Pancreas (tissue), 10 donors: ENCODE measurements at regions not wholly inside any gene's neighbourhood (a gene's known extent, or its start where the extent isn't known, plus 50 kb on each side); places are given as distances from the start of the nearest gene placed in this dataset.

Experiments
- ATAC-seq, 4 donors: fragments of 200-7000 bp; cut with Tn5 transposase; one replicate each; pipeline versions ENCODE4 v1.8.0 to v1.9.1; 2020; ENCODE audit warnings: mild to moderate bottlenecking in 4 of 4, moderate library complexity in 4 of 4
- DNase-seq, 6 donors: peaks; one replicate each; pipeline ENCODE4 v3.0.0-alpha.2; 2020
- FAIRE-seq: peaks from 2 replicates; lab custom pipeline; 2012; peaks lifted over from hg19 to GRCh38; lab: Jason Lieb, UNC
- H3K27ac ChIP-seq, 4 donors: fragments of 200-600 bp; sonication (generic); 1 replicate in 3 of 4; 2 replicates in 1 of 4; pipeline versions ENCODE4 v1.5.0 to v1.8.0; 2020
- H3K27me3 ChIP-seq, 4 donors: fragments of 200-600 bp; one replicate each; pipeline ENCODE4 v1.8.0; 2021
- H3K36me3 ChIP-seq, 3 donors: fragments of 200-600 bp; sonication (generic) in 1 of 3; one replicate each; pipeline versions ENCODE4 v1.5.0 to v1.8.0; 2020 to 2021
- H3K4me1 ChIP-seq, 3 donors: fragments of 200-600 bp; one replicate each; pipeline ENCODE4 v1.8.0; 2021
- H3K4me3 ChIP-seq, 4 donors: fragments of 200-600 bp; sonication (generic) in 2 of 4; one replicate each; pipeline versions ENCODE4 v1.5.0 to v1.8.0; 2020 to 2021
- H3K9me3 ChIP-seq, 4 donors: fragments of 200-600 bp; one replicate each; pipeline ENCODE4 v1.8.0; 2021
- WGBS, 2 donors: extraction: QIAGEN DNeasy Blood & Tissue Kit; methylation state at CpG; one replicate each; pipeline ENCODE4 v1.1.7; 2013; 5-methylcytosine and 5-hydroxymethylcytosine counted together
- intact Hi-C, 3 donors: fragments of 100-400 bp; cut with DNase I; formaldehyde crosslinking; loops; one replicate each; pipeline versions ENCODE4 v1.11.1 to v1.14.2; 2022
- TF ChIP-seq, protein P1 (sequence below), 4 donors: fragments of 200-600 bp; sonication (generic) in 3 of 4; IDR thresholded peaks; one replicate each; pipeline versions ENCODE4 v1.5.0 to v1.8.0; 2021; ENCODE audit warnings: antibody characterized with exemption in 4 of 4
- donor health status: healthy with polysubstance abuse.
- donor health status: DM: no; HTN: no; CAD: no; lungs with moderate emphysema.
- donor health status: DM: no; HTN: no; CAD: no.
- donor health status: control.
- donor health status: control.
- donor health status: Bipolar disorder and iron deficiency.
- donor health status: DM: yes; HTN: yes; CAD: no.
- donor health status: DM: no; HTN: no; CAD: no.
- donor health status: DM: no; HTN: no; CAD: no.
- donor health status: DM: yes; HTN: yes; CAD: no.

- DNase-seq (no peak), FAIRE-seq (no peak), ATAC-seq (peak in 2 of 4 donors; percentile 37)
- intact Hi-C loops: no loop called here
- H3K9me3 ChIP-seq: no peaks in the 10 kb centered on the region
- H3K4me3 ChIP-seq: no peak overlapping the region
- TF ChIP-seq, protein P1, sequence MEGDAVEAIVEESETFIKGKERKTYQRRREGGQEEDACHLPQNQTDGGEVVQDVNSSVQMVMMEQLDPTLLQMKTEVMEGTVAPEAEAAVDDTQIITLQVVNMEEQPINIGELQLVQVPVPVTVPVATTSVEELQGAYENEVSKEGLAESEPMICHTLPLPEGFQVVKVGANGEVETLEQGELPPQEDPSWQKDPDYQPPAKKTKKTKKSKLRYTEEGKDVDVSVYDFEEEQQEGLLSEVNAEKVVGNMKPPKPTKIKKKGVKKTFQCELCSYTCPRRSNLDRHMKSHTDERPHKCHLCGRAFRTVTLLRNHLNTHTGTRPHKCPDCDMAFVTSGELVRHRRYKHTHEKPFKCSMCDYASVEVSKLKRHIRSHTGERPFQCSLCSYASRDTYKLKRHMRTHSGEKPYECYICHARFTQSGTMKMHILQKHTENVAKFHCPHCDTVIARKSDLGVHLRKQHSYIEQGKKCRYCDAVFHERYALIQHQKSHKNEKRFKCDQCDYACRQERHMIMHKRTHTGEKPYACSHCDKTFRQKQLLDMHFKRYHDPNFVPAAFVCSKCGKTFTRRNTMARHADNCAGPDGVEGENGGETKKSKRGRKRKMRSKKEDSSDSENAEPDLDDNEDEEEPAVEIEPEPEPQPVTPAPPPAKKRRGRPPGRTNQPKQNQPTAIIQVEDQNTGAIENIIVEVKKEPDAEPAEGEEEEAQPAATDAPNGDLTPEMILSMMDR (IDR thresholded peaks at IDR 0.05): no peak
- 80 to 93% methylated on average over 1 of the region's 1 CpG for WGBS, 2 donors
- no peak overlapping the region for H3K27ac ChIP-seq
- H3K27me3 ChIP-seq: no peaks in the 10 kb centered on the region
- no peaks in the 10 kb centered on the region for H3K4me1 ChIP-seq
- H3K36me3 ChIP-seq: no peaks in the 10 kb centered on the region
Measured at GRCh38 chr5:125394661-125395280, 648.3 kb upstream of the ZNF608 start.

DNA sequence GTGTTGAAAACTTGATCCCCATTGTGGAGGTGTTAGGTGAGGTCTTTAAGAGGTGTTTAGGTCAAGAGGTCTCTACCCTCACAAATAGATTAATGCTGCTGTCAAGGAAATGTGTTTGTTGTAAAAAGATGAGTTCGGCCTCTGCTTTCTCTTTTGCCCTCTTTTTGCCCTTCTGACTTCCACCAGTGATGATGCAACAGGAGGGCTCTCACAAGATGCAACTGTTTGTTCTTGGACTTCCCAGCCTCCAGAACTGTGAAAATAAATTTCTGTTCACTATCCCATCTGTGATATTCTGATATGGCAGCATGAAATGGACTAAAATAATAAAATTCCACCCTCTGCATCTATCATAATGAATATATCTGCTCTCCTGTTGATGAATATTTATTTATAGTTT lies 650.0 kb upstream of the ZNF608 start:
- intact Hi-C loops: no loop called here
- ATAC-seq (no peak), FAIRE-seq (no peak), DNase-seq (no peak)
- Histone ChIP-seq H3K9me3 (no peaks in the 10 kb centered on the region), H3K27me3 (no peaks in the 10 kb centered on the region), H3K36me3 (no peaks in the 10 kb centered on the region), H3K4me1 (no peaks in the 10 kb centered on the region), H3K27ac (no peak overlapping the region), H3K4me3 (no peak overlapping the region)
- TF ChIP-seq, protein P1 (IDR thresholded peaks at IDR 0.05): no peak
- 83 to 84% methylated on average over 1 of the region's 1 CpG for WGBS, 2 donors

DNA sequence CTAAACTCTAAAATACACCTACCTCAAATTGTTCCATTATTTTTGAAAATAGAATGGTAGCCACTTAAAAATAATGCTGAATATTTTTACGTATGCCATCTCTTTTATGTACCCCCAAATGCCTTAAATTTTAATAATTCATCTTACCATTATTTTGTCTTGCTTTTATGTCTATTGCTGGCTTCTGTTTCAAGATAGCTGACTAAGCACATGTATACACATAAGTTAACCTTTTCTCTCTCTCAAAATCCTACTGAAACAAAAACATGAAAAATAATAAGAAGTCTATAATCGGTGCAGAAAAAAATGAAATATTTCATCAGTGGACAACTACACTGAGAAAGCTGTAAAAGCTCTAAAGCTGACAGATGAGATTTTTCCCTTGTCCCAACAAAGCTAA lies 652.0 kb upstream of the ZNF608 start:
- no peak overlapping the region for H3K4me3 ChIP-seq
- no peaks in the 10 kb centered on the region for H3K36me3 ChIP-seq
- H3K27me3 ChIP-seq: no peaks in the 10 kb centered on the region
- no peaks in the 10 kb centered on the region for H3K9me3 ChIP-seq
- H3K27ac ChIP-seq: no peak overlapping the region
- TF ChIP-seq, protein P1 (IDR thresholded peaks at IDR 0.05): no peak
- FAIRE-seq: no peak
- no peaks in the 10 kb centered on the region for H3K4me1 ChIP-seq
- WGBS, 2 donors: 87 to 92% methylated on average over 2 of the region's 2 CpGs
- ATAC-seq: no peak
- DNase-seq: no peak
- intact Hi-C loops: no loop called here

- intact Hi-C loops: no loop called here
- FAIRE-seq (peak; percentile 59), DNase-seq (no peak), ATAC-seq (no peak)
- 93 to 94% methylated on average over 3 of the region's 3 CpGs for WGBS, 2 donors
- no peak overlapping the region for H3K27ac ChIP-seq
- no peaks in the 10 kb centered on the region for H3K36me3 ChIP-seq
- H3K27me3 ChIP-seq: no peaks in the 10 kb centered on the region
- H3K9me3 ChIP-seq: no peaks in the 10 kb centered on the region
- H3K4me1 ChIP-seq: no peaks in the 10 kb centered on the region
- no peak overlapping the region for H3K4me3 ChIP-seq
- TF ChIP-seq, protein P1 (IDR thresholded peaks at IDR 0.05): no peak
Measured at GRCh38 chr5:125399885-125400284, 653.4 kb upstream of the ZNF608 start.

DNA sequence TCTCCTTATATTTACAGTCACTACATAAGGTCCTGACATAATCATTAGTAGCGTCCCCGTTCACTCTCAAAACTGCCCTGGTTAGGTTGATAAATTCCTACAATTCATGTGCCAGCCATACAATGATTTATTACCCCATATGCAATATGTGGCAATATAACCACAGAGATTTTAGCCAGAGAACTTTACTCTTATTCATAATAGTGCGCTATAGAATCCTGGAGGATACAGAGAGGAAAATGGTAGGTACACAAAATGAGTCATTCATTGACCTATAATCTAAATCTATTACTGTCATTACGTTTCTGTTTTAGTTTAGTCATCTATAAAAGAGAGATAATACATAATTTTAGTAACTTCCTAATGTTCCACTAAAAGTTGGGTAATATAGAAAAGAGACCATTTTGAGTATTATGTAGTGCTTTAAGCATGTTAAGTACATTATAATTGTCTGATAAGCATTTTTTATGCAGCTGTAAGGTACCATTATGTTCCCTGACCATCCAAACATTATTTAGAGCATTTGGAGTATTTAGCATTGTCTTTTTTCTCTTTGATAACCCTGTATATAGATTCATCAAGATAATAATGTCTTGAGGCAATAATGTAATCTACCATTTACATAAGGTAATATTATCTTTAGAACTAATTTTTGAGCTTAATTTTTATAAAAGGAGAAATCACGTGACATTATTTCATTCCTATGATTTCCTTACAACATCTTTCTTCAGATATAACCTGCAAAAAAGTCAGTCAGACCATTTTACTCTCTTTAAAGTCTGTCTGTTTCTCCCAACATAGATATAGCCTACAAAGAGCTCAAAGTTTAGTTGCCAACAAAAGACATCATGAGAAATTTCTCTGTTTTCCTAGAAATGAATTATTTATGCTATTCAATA lies 655.5 kb upstream of the ZNF608 start:
- intact Hi-C loops: no loop called here
- DNase-seq (no peak), ATAC-seq (no peak), FAIRE-seq (no peak)
- no peaks in the 10 kb centered on the region for H3K9me3 ChIP-seq
- H3K4me1 ChIP-seq: no peaks in the 10 kb centered on the region
- no peak overlapping the region for H3K27ac ChIP-seq
- H3K36me3 ChIP-seq: no peaks in the 10 kb centered on the region
- TF ChIP-seq, protein P1 (IDR thresholded peaks at IDR 0.05): no peak
- WGBS, 2 donors: 67 to 83% methylated on average over 5 of the region's 5 CpGs
- H3K27me3 ChIP-seq: no peaks in the 10 kb centered on the region
- no peak overlapping the region for H3K4me3 ChIP-seq
